SHP77 (cell line): ENCODE measurements at regions not wholly inside any gene's neighbourhood (a gene's known extent, or its start where the extent isn't known, plus 50 kb on each side); places are given as distances from the start of the nearest gene placed in this dataset.

Experiments used
- DNase-seq, 2 experiments: peaks; one replicate each; lab custom pipeline; 2025; lab: John Stamatoyannopoulos, UW

- DNase-seq, result no peak
Observed at GRCh38 chr2:611519-611918, 65.7 kb downstream of the TMEM18 start.

- no peak for DNase-seq
Observed at GRCh38 chr2:610491-610890, 66.7 kb downstream of the TMEM18 start.

GRCh38 chr2:609881-610280 lies 67.3 kb downstream of the TMEM18 start:
- DNase-seq, result no peak

GRCh38 chr2:609449-609848 lies 67.8 kb downstream of the TMEM18 start:
- DNase-seq, result no peak

- DNase-seq, result no peak
Observed at GRCh38 chr2:608711-609110, 68.5 kb downstream of the TMEM18 start.

GRCh38 chr2:608297-608696 lies 68.9 kb downstream of the TMEM18 start:
- no peak for DNase-seq

- DNase-seq, result no peak
Observed at GRCh38 chr2:607709-608108, 69.5 kb downstream of the TMEM18 start.

- DNase-seq, result no peak
Observed at GRCh38 chr2:607172-607571, 70.0 kb downstream of the TMEM18 start.

- no peak for DNase-seq
Observed at GRCh38 chr2:605674-606608, 71.3 kb downstream of the TMEM18 start.

GRCh38 chr2:604854-605524 lies 72.2 kb downstream of the TMEM18 start:
- no peak for DNase-seq

- DNase-seq, result no peak
Observed at GRCh38 chr2:604385-604784, 72.8 kb downstream of the TMEM18 start.

GRCh38 chr2:603869-604268 lies 73.3 kb downstream of the TMEM18 start:
- no peak for DNase-seq

GRCh38 chr2:603427-603826 lies 73.8 kb downstream of the TMEM18 start:
- no peak for DNase-seq

GRCh38 chr2:602571-603359 lies 74.4 kb downstream of the TMEM18 start:
- no peak for DNase-seq

GRCh38 chr2:601806-602455 lies 75.3 kb downstream of the TMEM18 start:
- DNase-seq, result no peak

GRCh38 chr2:601387-601698 lies 75.9 kb downstream of the TMEM18 start:
- DNase-seq, result no peak

GRCh38 chr2:600542-601386 lies 76.4 kb downstream of the TMEM18 start:
- no peak for DNase-seq

GRCh38 chr2:599601-600000 lies 77.6 kb downstream of the TMEM18 start:
- DNase-seq, result no peak

- no peak for DNase-seq
Observed at GRCh38 chr2:598058-598802, 79.0 kb downstream of the TMEM18 start.

GRCh38 chr2:595831-596592 lies 81.2 kb downstream of the TMEM18 start:
- DNase-seq, result no peak
